Spleen (tissue), 11 donors: ENCODE measurements at regions not wholly inside any gene's neighbourhood (a gene's known extent, or its start where the extent isn't known, plus 50 kb on each side); places are given as distances from the start of the nearest gene placed in this dataset.
"Not testable (repeated sequence)": the region's sequence is repeated elsewhere in the genome, so short reads cannot be mapped to it uniquely, and the experiment has no call there.

Experiments
- DNase-seq: peaks from one replicate; pipeline ENCODE4 v3.0.0-alpha.2; 2020
- H3K27ac ChIP-seq, 8 donors: fragments of 200-600 bp; sonication (generic) in 7 of 8; 1 replicate in 4 of 8; 2 replicates in 4 of 8; pipeline versions ENCODE4 v1.5.0 to v1.8.0; 2016 to 2021; ENCODE audit warnings: inconsistent platforms in 4 of 8, mild to moderate bottlenecking in 4 of 8, moderate library complexity in 1 of 8
- H3K27me3 ChIP-seq, 7 donors: fragments of 200-600 bp; sonication (generic) in 6 of 7; replicated peaks in 1 of 7; 1 replicate in 4 of 7; 2 replicates in 3 of 7; pipeline versions ENCODE4 v1.5.0 to v1.8.0; 2016 to 2021; ENCODE audit warnings: inconsistent platforms in 3 of 7, mild to moderate bottlenecking in 1 of 7
- H3K36me3 ChIP-seq, 6 donors: fragments of 200-600 bp; sonication (generic) in 5 of 6; 1 replicate in 4 of 6; 2 replicates in 2 of 6; pipeline versions ENCODE4 v1.5.0 to v1.8.0; 2016 to 2021; ENCODE audit warnings: inconsistent platforms in 2 of 6
- H3K4me1 ChIP-seq, 6 donors: fragments of 200-600 bp; sonication (generic) in 5 of 6; 1 replicate in 3 of 6; 2 replicates in 3 of 6; pipeline versions ENCODE4 v1.5.0 to v1.8.0; 2016 to 2021; ENCODE audit warnings: inconsistent platforms in 3 of 6
- H3K4me3 ChIP-seq, 8 donors: fragments of 200-600 bp; sonication (generic) in 7 of 8; 1 replicate in 4 of 8; 2 replicates in 4 of 8; pipeline versions ENCODE4 v1.5.0 to v1.8.0; 2016 to 2021; ENCODE audit warnings: inconsistent platforms in 4 of 8, mild to moderate bottlenecking in 4 of 8, moderate library complexity in 2 of 8
- H3K9me3 ChIP-seq, 8 donors: fragments of 200-600 bp; sonication (generic) in 7 of 8; 1 replicate in 4 of 8; 2 replicates in 4 of 8; pipeline versions ENCODE4 v1.5.0 to v1.8.0; 2016 to 2021; ENCODE audit warnings: inconsistent platforms in 4 of 8
- CTCF ChIP-seq, 11 experiments: fragments of 200-600 bp in 7 of 11; fragments of 450-650 bp in 4 of 11; sonication (generic) in 4 of 11; IDR thresholded peaks in 8 of 11; conservative IDR thresholded peaks in 3 of 11; 1 replicate in 7 of 11; 2 replicates in 4 of 11; pipeline versions ENCODE4 v1.4.0 to v1.8.0; 2016 to 2021; ENCODE audit warnings: antibody characterized with exemption in 11 of 11, inconsistent platforms in 4 of 11, mild to moderate bottlenecking in 1 of 11
- POLR2A ChIP-seq, 3 donors: fragments of 450-650 bp; IDR thresholded peaks; one replicate each; pipeline ENCODE4 v1.5.1; 2017; ENCODE audit warnings: antibody characterized with exemption in 3 of 3, mild to moderate bottlenecking in 1 of 3
- POLR2AphosphoS5 ChIP-seq, 3 donors: sonication (generic); formaldehyde crosslinking; IDR thresholded peaks; one replicate each; pipeline ENCODE4 v1.5.1; 2017; ENCODE audit warnings: antibody characterized with exemption in 3 of 3
- whole genome bisulfite sequencing, 5 donors: extraction: QIAGEN DNeasy Blood & Tissue Kit in 3 of 5; methylation state at CpG; one replicate each; pipeline versions ENCODE4 v1.1.5 to v1.1.7; 2013 to 2018; 5-methylcytosine and 5-hydroxymethylcytosine counted together
- intact Hi-C: fragments of 100-400 bp; cut with DNase I; formaldehyde crosslinking; loops from one replicate; pipeline ENCODE4 v1.15.0; 2023; ENCODE audit warnings: low total_unique reads
- donor health status: healthy with polysubstance abuse.
- donor health status: DM: no; HTN: no; CAD: no; lungs with moderate emphysema.
- donor health status: DM: no; HTN: no; CAD: no.
- donor health status: Bipolar disorder and iron deficiency.
- donor health status: healthy.
- donor health status: DM: no; HTN: no; CAD: no.
- donor health status: DM: yes; HTN: yes; CAD: no.

GRCh38 chr15:25579127-25579526, 140.3 kb upstream of the UBE3A start:
- Histone ChIP-seq H3K4me3 (no peak overlapping the region), H3K27ac (no peak overlapping the region), H3K9me3 (peaks cover 0 to 41% (median 0%) of the 10 kb centered on the region in 8 donors), H3K27me3 (no peaks in the 10 kb centered on the region), H3K36me3 (no peaks in the 10 kb centered on the region), H3K4me1 (no peaks in the 10 kb centered on the region)
- no peak for DNase-seq
- intact Hi-C loops: no loop called here
- 91 to 100% (median 100%) methylated on average over 2 of the region's 2 CpGs for WGBS, 5 donors
- TF ChIP-seq POLR2AphosphoS5 (IDR thresholded peaks at IDR 0.05): no peak
- TF ChIP-seq CTCF (IDR thresholded peaks at IDR 0.05 in 8 of 11, conservative IDR thresholded peaks at IDR 0.05 in 3 of 11): no peak
- TF ChIP-seq POLR2A (IDR thresholded peaks at IDR 0.05): no peak

GRCh38 chr15:25572191-25572590, 133.4 kb upstream of the UBE3A start:
- Histone ChIP-seq H3K4me1 (no peaks in the 10 kb centered on the region), H3K4me3 (no peak overlapping the region), H3K27ac (no peak overlapping the region), H3K27me3 (no peaks in the 10 kb centered on the region), H3K36me3 (no peaks in the 10 kb centered on the region), H3K9me3 (peaks cover 0 to 34% (median 0%) of the 10 kb centered on the region in 8 donors)
- TF ChIP-seq POLR2A (IDR thresholded peaks at IDR 0.05) (no peak), POLR2AphosphoS5 (IDR thresholded peaks at IDR 0.05) (no peak), CTCF (IDR thresholded peaks at IDR 0.05 in 8 of 11, conservative IDR thresholded peaks at IDR 0.05 in 3 of 11) (no peak)
- 39 to 54% (median 43%) methylated on average over 4 of the region's 4 CpGs for WGBS, 5 donors
- intact Hi-C loops: no loop called here
- no peak for DNase-seq

- Histone ChIP-seq H3K36me3 (no peaks in the 10 kb centered on the region), H3K4me3 (no peak overlapping the region), H3K27ac (no peak overlapping the region), H3K9me3 (peaks cover 0 to 49% (median 0%) of the 10 kb centered on the region in 8 donors), H3K27me3 (no peaks in the 10 kb centered on the region), H3K4me1 (no peaks in the 10 kb centered on the region)
- TF ChIP-seq CTCF (IDR thresholded peaks at IDR 0.05 in 8 of 11, conservative IDR thresholded peaks at IDR 0.05 in 3 of 11) (no peak), POLR2A (IDR thresholded peaks at IDR 0.05) (no peak), POLR2AphosphoS5 (IDR thresholded peaks at IDR 0.05) (no peak)
- intact Hi-C loops: no loop called here
- 77 to 87% (median 84%) methylated on average over 7 of the region's 7 CpGs for WGBS, 5 donors
- DNase-seq: no peak
Measured at GRCh38 chr15:25568751-25569150, 129.9 kb upstream of the UBE3A start.

DNA sequence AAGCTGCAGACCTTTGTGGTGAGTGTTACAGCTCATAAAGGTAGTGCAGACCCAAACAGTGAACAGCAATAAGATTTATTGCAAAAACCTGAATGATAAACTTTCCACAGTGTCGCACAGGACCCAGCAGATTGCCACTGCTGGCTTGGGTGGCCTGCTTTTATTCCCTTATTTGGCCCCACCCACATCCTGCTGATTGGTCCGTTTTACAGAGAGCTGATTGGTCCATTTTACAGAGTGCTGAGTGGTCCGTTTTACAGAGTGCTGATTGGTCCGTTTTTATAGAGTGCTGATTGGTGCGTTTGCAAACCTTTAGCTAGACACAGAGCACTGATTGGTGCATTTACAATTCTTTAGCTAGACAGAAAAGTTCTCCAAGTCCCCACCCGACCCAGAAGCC, 127.7 kb upstream of the UBE3A start:
- H3K36me3 ChIP-seq, H3K27ac ChIP-seq, intact Hi-C loops, H3K4me3 ChIP-seq, H3K27me3 ChIP-seq, H3K4me1 ChIP-seq, DNase-seq: not testable (repeated sequence)
- H3K9me3 ChIP-seq: peaks cover 0 to 68% (median 0%) of the 10 kb centered on the region in 8 donors
- WGBS, 5 donors: 66 to 75% (median 73%) methylated on average over 6 of the region's 6 CpGs
